GM12875 (cell line): ENCODE measurements at regions not wholly inside any gene's neighbourhood (a gene's known extent, or its start where the extent isn't known, plus 50 kb on each side); places are given as distances from the start of the nearest gene placed in this dataset.

Experiments
- H3K4me3 ChIP-seq: one replicate; pipeline ENCODE4 v1.5.1; 2011; ENCODE audit warnings: low read depth, low read length, control low read depth
- CTCF ChIP-seq: IDR thresholded peaks from 2 replicates; pipeline ENCODE4 v1.5.1; 2011; ENCODE audit warnings: low read depth, mild to moderate bottlenecking, control low read depth, inconsistent platforms, low read length, moderate library complexity, borderline replicate concordance; ENCODE audit not compliant: insufficient read depth

DNA sequence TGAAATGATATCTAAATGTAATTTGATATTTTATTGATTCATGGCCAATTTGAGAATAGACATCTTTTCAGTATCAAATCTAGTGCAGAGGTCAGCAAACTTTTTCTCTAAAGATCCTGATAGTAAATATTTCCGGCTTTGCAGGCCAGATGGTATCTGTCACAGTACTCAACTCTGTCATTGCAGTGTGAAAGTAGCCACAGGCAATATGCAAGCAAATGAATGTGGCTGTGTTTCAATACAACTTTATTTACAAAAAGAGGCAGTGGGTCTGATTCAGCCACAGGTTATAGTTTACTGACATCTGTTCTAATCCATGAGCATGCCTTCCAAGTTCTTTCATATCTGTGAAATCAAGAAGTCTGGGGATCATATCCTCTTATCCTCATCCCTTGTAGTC, 221.2 kb downstream of the PRDM2 start:
- no peak overlapping the region for H3K4me3 ChIP-seq
- TF ChIP-seq CTCF: no peak

GRCh38 chr1:13922466-13923110, 222.6 kb downstream of the PRDM2 start:
- H3K4me3 ChIP-seq: no peak overlapping the region
- no peak for TF ChIP-seq CTCF

- H3K4me3 ChIP-seq: no peak overlapping the region
- TF ChIP-seq CTCF: no peak
These were observed 226.6 kb downstream of the PRDM2 start for GRCh38 chr1:13926556-13926955.

DNA sequence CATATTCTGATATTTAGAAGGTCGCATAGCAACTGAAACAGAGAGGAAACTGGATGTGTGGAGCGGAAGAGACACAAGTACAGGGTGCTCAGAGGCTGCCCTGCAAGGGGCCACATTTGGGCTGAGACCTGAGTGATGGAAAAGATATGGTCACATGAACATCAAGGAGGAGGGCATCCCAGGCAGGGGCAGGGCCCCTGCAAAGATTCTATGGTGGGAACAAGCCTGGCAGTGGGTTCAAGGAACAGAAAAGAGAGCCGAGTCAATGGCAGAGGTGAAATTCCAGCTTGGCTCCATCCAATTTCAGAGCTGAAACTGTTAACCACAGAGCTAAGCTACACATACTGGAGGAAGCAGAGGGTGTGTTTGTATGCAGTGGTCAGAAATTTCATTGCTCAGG, 227.7 kb downstream of the PRDM2 start:
- TF ChIP-seq CTCF: no peak
- no peak overlapping the region for H3K4me3 ChIP-seq

DNA sequence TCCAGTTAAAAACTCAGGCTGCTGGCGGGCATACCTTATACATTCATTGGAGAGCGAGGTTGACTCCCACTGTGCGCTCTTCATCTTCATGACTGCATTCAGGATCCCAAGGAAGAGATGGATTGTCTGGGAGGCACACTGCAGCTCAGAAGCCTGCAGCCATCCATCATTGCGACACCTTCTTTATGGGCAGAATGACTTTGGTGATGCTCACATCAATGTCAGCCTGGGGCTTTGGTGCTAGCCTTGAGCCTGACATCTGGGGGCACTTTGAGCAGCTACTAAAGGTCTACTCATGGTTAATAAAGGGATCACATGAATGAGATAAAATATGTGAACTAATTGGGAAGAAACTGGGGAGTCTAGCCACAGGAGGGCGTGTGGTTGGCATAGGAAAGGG, 229.3 kb downstream of the PRDM2 start:
- TF ChIP-seq CTCF: no peak
- no peak overlapping the region for H3K4me3 ChIP-seq

DNA sequence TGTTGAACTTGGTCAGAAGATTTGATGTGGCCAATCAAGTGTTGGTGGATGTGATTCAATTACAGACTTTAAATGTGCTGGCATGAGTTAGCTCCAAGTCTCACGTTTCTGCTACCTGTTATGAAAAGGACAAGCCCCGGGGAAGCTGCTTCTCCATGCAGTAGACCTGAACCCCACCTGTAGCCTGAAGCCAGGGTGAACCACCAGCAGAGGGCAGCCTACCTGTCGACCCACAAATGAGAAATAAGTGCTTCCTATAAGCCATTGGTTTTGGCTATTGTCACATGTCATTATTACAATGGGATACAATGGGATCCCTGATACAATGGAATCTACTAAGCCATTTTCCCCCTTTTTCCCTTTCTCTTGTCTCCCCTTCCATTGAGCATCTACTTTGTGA, 230.2 kb downstream of the PRDM2 start:
- peak; percentile 67; the same call in 1 of the 2 replicates for TF ChIP-seq CTCF
- H3K4me3 ChIP-seq: no peak overlapping the region

GRCh38 chr1:13931226-13931625, 231.2 kb downstream of the PRDM2 start:
- H3K4me3 ChIP-seq: no peak overlapping the region
- no peak for TF ChIP-seq CTCF
